ENCODE measurements at regions not wholly inside any gene's neighbourhood (a gene's known extent, or its start where the extent isn't known, plus 50 kb on each side); places are given as distances from the start of the nearest gene placed in this dataset.

DNA sequence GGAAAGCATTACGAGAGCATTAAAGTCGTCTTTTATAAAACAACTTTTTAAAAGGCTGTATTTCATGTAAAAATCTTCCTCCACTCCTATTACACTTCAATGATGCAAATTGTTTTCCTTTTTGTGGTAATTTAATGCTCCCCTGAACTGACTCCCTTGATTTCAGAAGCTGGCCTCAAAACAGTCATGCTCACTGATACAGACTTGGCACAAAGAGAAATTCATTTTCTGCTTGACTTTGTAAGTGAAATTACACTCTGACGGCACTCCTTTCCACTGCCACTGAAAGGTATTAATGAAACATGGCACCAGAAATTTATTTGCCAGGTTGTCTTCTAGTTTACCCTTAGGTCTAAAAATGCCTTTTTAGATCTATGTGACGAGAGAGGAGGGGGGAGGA lies 215.5 kb downstream of the LRRC3B start:
- TF ChIP-seq, protein P1, sequence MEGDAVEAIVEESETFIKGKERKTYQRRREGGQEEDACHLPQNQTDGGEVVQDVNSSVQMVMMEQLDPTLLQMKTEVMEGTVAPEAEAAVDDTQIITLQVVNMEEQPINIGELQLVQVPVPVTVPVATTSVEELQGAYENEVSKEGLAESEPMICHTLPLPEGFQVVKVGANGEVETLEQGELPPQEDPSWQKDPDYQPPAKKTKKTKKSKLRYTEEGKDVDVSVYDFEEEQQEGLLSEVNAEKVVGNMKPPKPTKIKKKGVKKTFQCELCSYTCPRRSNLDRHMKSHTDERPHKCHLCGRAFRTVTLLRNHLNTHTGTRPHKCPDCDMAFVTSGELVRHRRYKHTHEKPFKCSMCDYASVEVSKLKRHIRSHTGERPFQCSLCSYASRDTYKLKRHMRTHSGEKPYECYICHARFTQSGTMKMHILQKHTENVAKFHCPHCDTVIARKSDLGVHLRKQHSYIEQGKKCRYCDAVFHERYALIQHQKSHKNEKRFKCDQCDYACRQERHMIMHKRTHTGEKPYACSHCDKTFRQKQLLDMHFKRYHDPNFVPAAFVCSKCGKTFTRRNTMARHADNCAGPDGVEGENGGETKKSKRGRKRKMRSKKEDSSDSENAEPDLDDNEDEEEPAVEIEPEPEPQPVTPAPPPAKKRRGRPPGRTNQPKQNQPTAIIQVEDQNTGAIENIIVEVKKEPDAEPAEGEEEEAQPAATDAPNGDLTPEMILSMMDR (IDR thresholded peaks at IDR 0.05; ENCODE audit: insufficient read depth, low read depth, low read length, missing control alignments) = no peak
- no peak for DNase-seq (ENCODE audit: low read depth)
- H3K4me3 ChIP-seq (ENCODE audit: low read length) = no peak overlapping the region

DNA sequence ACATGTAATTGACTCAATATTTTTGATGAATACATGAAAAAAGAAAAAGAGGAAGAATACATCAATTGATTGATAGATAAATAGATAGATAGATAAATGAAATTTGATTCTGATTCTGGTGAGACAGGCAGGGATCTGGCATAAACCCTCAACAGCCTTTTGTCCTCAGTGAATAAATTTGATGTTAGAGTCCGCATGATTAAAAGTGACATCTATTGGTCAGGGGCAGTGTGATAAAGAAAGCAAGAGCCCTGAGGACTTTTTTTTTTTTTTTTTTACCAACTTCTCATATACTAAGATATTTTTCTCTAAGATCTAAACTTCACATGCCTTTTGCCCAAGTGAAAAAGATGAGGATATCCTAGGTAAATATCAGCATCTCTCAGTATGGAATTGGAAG lies 216.4 kb downstream of the LRRC3B start:
- no peak for DNase-seq (ENCODE audit: low read depth)
- H3K4me3 ChIP-seq (ENCODE audit: low read length) = no peak overlapping the region
- TF ChIP-seq, protein P1 (IDR thresholded peaks at IDR 0.05; ENCODE audit: insufficient read depth, low read depth, low read length, missing control alignments) = no peak

DNA sequence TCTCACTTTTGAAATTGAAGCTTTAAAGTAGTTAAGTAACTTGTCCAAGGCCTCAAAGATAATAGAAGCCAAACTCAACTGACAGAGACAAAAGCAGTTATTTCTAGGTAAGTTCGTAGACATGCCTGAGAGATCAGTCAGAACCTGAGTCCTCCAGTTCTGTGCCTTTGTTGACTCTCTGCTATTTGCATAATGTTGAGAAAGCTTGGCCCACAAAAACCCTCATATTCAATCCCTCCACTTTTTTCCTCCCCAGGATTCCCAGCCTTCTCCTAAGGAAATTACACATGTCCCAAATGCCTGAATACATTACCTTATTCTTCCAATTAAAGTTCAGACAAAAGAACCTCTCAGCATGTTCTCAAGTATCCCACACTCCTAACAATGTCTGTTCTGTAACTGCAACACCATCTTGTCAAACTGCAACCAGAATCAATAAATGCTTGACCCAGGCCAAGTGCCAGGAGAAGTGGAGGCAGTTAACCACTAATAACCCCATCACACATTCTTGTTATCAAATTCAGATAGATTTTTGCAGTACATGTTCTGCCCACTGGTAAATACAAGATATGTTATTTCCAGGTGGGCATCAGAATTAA lies 217.8 kb downstream of the LRRC3B start:
- no peak overlapping the region for H3K4me3 ChIP-seq (ENCODE audit: low read length)
- no peak for DNase-seq (ENCODE audit: low read depth)
- TF ChIP-seq, protein P1 (IDR thresholded peaks at IDR 0.05; ENCODE audit: insufficient read depth, low read depth, low read length, missing control alignments) = no peak

DNA sequence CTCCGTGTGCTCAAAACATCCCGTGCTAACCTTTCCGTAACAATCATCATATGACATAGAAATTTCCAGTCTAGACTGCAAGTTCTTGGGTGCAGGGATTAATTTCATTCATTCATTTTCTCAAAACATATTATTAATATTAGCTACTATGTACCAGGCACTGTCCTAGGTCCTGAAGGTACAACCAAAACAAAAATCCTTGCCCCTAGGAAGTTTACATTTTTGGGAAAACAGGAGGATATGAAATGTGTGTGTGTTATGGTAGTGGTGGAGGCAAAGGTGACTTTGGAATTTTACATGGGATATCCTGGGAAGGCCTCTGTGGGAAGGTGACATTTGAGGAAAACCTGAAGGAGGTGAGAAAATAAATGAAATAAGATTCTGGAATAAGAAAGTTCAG lies 222.6 kb downstream of the LRRC3B start:
- H3K4me3 ChIP-seq (ENCODE audit: low read length) = no peak overlapping the region
- no peak for DNase-seq (ENCODE audit: low read depth)
- TF ChIP-seq, protein P1 (IDR thresholded peaks at IDR 0.05; ENCODE audit: insufficient read depth, low read depth, low read length, missing control alignments) = no peak

DNA sequence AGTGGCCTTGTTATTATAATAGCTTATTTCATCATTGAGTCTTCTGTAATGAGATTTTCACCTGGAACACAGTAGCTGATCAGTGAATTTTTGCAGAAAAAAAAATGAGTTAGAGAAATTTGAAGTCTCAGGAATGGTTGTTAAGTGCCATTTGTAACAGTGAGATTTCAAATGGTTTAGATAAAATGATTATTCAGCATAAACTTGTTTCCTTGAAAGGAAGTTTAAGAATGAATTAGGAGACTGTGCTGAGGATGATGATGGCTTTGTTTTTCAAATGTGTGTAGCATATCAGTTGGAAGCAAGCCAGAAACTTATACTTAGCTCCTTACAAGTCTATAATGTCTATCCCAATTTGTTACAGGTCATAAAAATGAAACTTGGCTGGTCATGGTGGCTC lies 225.1 kb downstream of the LRRC3B start:
- TF ChIP-seq, protein P1 (IDR thresholded peaks at IDR 0.05; ENCODE audit: insufficient read depth, low read depth, low read length, missing control alignments) = no peak
- H3K4me3 ChIP-seq (ENCODE audit: low read length) = no peak overlapping the region
- no peak for DNase-seq (ENCODE audit: low read depth)

DNA sequence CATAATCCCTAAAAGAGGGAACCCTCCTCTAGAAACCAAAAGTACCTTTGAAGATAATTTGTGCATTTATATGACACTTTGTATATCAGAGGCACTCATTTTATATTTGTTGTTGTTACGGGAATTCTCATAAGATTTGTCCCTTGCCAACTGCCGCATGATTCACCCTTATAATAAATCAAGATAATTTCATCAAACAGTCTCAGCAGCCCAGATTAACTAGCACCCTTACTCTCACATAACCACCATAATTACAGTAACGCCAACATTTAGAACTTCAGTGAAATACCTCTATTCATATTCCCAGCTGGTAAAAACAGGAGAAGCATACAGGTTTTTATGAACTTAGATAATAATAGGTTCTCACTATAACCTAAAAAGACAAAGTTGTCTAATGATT lies 271.9 kb downstream of the LRRC3B start:
- H3K4me3 ChIP-seq (ENCODE audit: low read length) = no peak overlapping the region
- TF ChIP-seq, protein P1 (IDR thresholded peaks at IDR 0.05; ENCODE audit: insufficient read depth, low read depth, low read length, missing control alignments) = no peak
- DNase-seq (ENCODE audit: low read depth) = no peak

DNA sequence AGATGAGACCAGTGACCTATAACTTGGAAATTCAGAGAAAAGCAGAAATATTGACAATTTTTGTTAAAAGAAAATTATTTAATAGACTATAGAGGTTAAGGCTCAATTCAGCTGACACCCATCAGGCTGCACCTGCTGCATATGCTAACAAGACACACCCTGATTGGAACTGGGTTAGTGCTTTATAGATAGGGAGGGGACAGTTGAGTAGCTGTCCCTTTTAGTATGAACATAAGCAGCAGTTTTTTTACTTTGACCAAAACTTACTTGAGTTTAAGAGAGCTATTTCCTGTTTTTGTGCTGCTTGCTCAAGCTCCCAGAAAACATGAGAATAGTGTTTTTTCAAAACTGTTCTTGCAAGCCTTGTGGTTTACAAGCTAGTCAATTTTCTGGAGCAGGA lies 292.6 kb downstream of the LRRC3B start:
- H3K4me3 ChIP-seq (ENCODE audit: low read length) = no peak overlapping the region
- no peak for DNase-seq (ENCODE audit: low read depth)
- TF ChIP-seq, protein P1 (IDR thresholded peaks at IDR 0.05; ENCODE audit: insufficient read depth, low read depth, low read length, missing control alignments) = no peak
